K562 (cell line): ENCODE measurements at regions not wholly inside any gene's neighbourhood (a gene's known extent, or its start where the extent isn't known, plus 50 kb on each side); places are given as distances from the start of the nearest gene placed in this dataset.

Experiments
- ATAC-seq: fragments of 200-7000 bp; cut with Tn5 transposase; 3 replicates; pipeline ENCODE4 v1.9.1; 2020; ENCODE audit warnings: moderate library complexity
- BruUV-seq: library from RNA; stranded (reverse); fragments of 400-500 nt; replicated peaks from 2 replicates; lab custom pipeline; 2021; lab: Mats Ljungman, UMichigan
- CTCF ChIA-PET: fragments of 300-600 bp; formaldehyde crosslinking; extraction: SDS; loops from one replicate; lab custom pipeline; 2021; ENCODE audit warnings: low intra/inter-chr PET ratio; lab: Yijun Ruan, JAX
- POLR2A ChIA-PET: fragments of 300-600, 350-650 bp; sonication (Branson Sonifier 250); formaldehyde crosslinking; extraction: SDS; loops from one replicate; lab custom pipeline; 2021; ENCODE audit warnings: antibody characterized with exemption, inconsistent platforms; lab: Yijun Ruan, JAX
- DNase-seq, 4 experiments: peaks; one replicate each; pipeline versions ENCODE4 v3.0.0 to v3.0.0-alpha.2; 2011 to 2018; ENCODE audit warnings: low spot score in 3 of 4, mixed read lengths in 3 of 4; ENCODE audit errors: extremely low read depth in 1 of 4
- FAIRE-seq: peaks from 2 replicates; lab custom pipeline; 2011; peaks lifted over from hg19 to GRCh38; lab: Jason Lieb, UNC
- H2AFZ ChIP-seq: 2 replicates; pipeline ENCODE4 v1.6.0; 2011; ENCODE audit warnings: low read depth, low read length, control low read depth, inconsistent platforms
- H3K27ac ChIP-seq: fragments of 200-600 bp; 3 replicates; pipeline ENCODE4 v1.8.0; 2011; ENCODE audit warnings: low read depth, mild to moderate bottlenecking, control low read depth, inconsistent platforms, low read length, moderate library complexity, mixed read lengths; ENCODE audit errors: extremely low read depth
- H3K27me3 ChIP-seq, 2 experiments: fragments of 300-600 bp in 1 of 2; 2 replicates in 1 of 2; 3 replicates in 1 of 2; pipeline versions ENCODE4 v1.6.0 to v1.8.0; 2011; ENCODE audit warnings: inconsistent platforms in 2 of 2, low read length in 2 of 2, mild to moderate bottlenecking in 1 of 2, mixed read lengths in 1 of 2, moderate library complexity in 1 of 2; ENCODE audit not compliant: control insufficient read depth in 2 of 2, insufficient read depth in 2 of 2
- H3K36me3 ChIP-seq: fragments of 300-600 bp; 3 replicates; pipeline ENCODE4 v1.8.0; 2011; ENCODE audit warnings: mild to moderate bottlenecking, low read length, inconsistent platforms; ENCODE audit not compliant: control insufficient read depth, insufficient read depth
- H3K4me1 ChIP-seq, 2 experiments: fragments of 200-600 bp in 1 of 2; replicated peaks in 1 of 2; 2 replicates in 1 of 2; 3 replicates in 1 of 2; pipeline versions ENCODE4 v1.5.1 to v1.8.0; 2011; ENCODE audit warnings: inconsistent platforms in 2 of 2, low read length in 2 of 2, mild to moderate bottlenecking in 1 of 2, mixed read lengths in 1 of 2, moderate library complexity in 1 of 2; ENCODE audit not compliant: control insufficient read depth in 2 of 2, insufficient read depth in 2 of 2
- H3K4me2 ChIP-seq: 2 replicates; pipeline ENCODE4 v1.6.1; 2011; ENCODE audit warnings: low read length, control low read depth, inconsistent platforms, mixed read lengths; ENCODE audit not compliant: insufficient read depth
- H3K4me3 ChIP-seq: fragments of 200-600 bp; sonication (generic), shearing (Covaris generic); 2 replicates; pipeline ENCODE4 v1.5.1; 2016; ENCODE audit warnings: control low read depth, inconsistent platforms
- H3K79me2 ChIP-seq: fragments of 200-600 bp; 3 replicates; pipeline ENCODE4 v1.8.0; 2011; ENCODE audit warnings: low read length, inconsistent platforms; ENCODE audit not compliant: control insufficient read depth, insufficient read depth
- H3K9ac ChIP-seq, 2 experiments: 2 replicates each; pipeline versions ENCODE4 v1.6.0 to v1.6.1; 2011; ENCODE audit warnings: low read depth in 2 of 2, low read length in 2 of 2, control low read depth in 1 of 2, inconsistent platforms in 1 of 2, mild to moderate bottlenecking in 1 of 2, mixed read lengths in 1 of 2; ENCODE audit not compliant: insufficient read depth in 1 of 2
- H3K9me1 ChIP-seq: one replicate; pipeline ENCODE4 v1.6.0; 2011; ENCODE audit warnings: inconsistent platforms, mild to moderate bottlenecking, low read length, moderate library complexity; ENCODE audit not compliant: control insufficient read depth, insufficient read depth
- H3K9me3 ChIP-seq: replicated peaks from 2 replicates; pipeline ENCODE4 v1.5.1; 2011; ENCODE audit warnings: low read depth, low read length, inconsistent platforms; ENCODE audit not compliant: control insufficient read depth, insufficient read depth
- H4K20me1 ChIP-seq: replicated peaks from 2 replicates; pipeline ENCODE4 v1.6.1; 2011; ENCODE audit warnings: low read length, inconsistent platforms, mixed read lengths; ENCODE audit not compliant: control insufficient read depth, insufficient read depth
- C11orf30 ChIP-seq: fragments of 450-650 bp; IDR thresholded peaks from 2 replicates; pipeline ENCODE4 v1.6.1; 2016; ENCODE audit warnings: low read depth, mild to moderate bottlenecking
- DPF2 ChIP-seq: fragments of 450-650 bp; IDR thresholded peaks from 2 replicates; pipeline ENCODE4 v1.6.1; 2016
- FIP1L1 ChIP-seq: fragments of 200-400 bp; formaldehyde crosslinking; IDR thresholded peaks from 2 replicates; pipeline ENCODE4 v1.6.1; 2018; ENCODE audit warnings: mild to moderate bottlenecking, low read depth, low read length; ENCODE audit not compliant: poor library complexity, severe bottlenecking
- HDAC6 ChIP-seq: IDR thresholded peaks from 2 replicates; pipeline ENCODE4 v1.6.1; 2012; ENCODE audit warnings: low read depth, mild to moderate bottlenecking, control low read depth, inconsistent platforms, low read length, moderate library complexity
- MAFF ChIP-seq: IDR thresholded peaks from 2 replicates; pipeline ENCODE4 v1.6.1; 2012; ENCODE audit warnings: low read length, improper control_type of control experiment
- MAFK ChIP-seq: IDR thresholded peaks from 2 replicates; pipeline ENCODE4 v1.6.1; 2011; ENCODE audit warnings: low read length, improper control_type of control experiment
- NR1H2 ChIP-seq: sonication (generic); formaldehyde crosslinking; IDR thresholded peaks from 2 replicates; pipeline ENCODE4 v1.4.0; 2020; ENCODE audit warnings: mild to moderate bottlenecking, missing genetic modification reagents
- RAD21 ChIP-seq, 2 experiments: fragments of 250-450 bp in 1 of 2; fragments of 450-650 bp in 1 of 2; sonication (Bioruptor Pico) in 1 of 2; formaldehyde crosslinking in 1 of 2; IDR thresholded peaks in 1 of 2; conservative IDR thresholded peaks in 1 of 2; 2 replicates each; pipeline versions ENCODE4 v1.4.0 to v1.8.0; 2020 to 2022; ENCODE audit warnings: mild to moderate bottlenecking in 2 of 2, moderate library complexity in 1 of 2
- RFX5 ChIP-seq: IDR thresholded peaks from 2 replicates; pipeline ENCODE4 v1.6.1; 2011; ENCODE audit warnings: low read depth, mild to moderate bottlenecking, improper control_type of control experiment, low read length
- ZFPM2 ChIP-seq: fragments of 250-450 bp; sonication (Bioruptor Pico); IDR thresholded peaks from 2 replicates; pipeline ENCODE4 v1.5.1; 2022; ENCODE audit warnings: mild to moderate bottlenecking
- ZNF277 ChIP-seq: fragments of 250-450 bp; sonication (Bioruptor Pico); IDR thresholded peaks from 2 replicates; pipeline ENCODE4 v1.8.0; 2022; ENCODE audit warnings: inconsistent platforms, mild to moderate bottlenecking, moderate library complexity, borderline replicate concordance
- ZNF316 ChIP-seq: fragments of 450-650 bp; IDR thresholded peaks from 2 replicates; pipeline ENCODE4 v1.6.1; 2016
- ZNF395 ChIP-seq: fragments of 200-800 bp; sonication (Bioruptor generic); IDR thresholded peaks from 2 replicates; pipeline ENCODE4 v1.6.1; 2017; ENCODE audit warnings: missing genetic modification characterization, missing compliant biosample characterization
- ZNF445 ChIP-seq: fragments of 250-450 bp; sonication (Bioruptor Pico); IDR thresholded peaks from 2 replicates; pipeline ENCODE4 v1.4.0; 2020; ENCODE audit warnings: low read depth, mild to moderate bottlenecking, moderate library complexity
- ZNF561 ChIP-seq: fragments of 450-650 bp; formaldehyde crosslinking; conservative IDR thresholded peaks from 2 replicates; pipeline ENCODE4 v1.4.0; 2020; ENCODE audit warnings: mild to moderate bottlenecking, moderate library complexity
- ZNF57 ChIP-seq: fragments of 450-650 bp; formaldehyde crosslinking; IDR thresholded peaks from 2 replicates; pipeline ENCODE4 v1.4.0; 2020; ENCODE audit warnings: mild to moderate bottlenecking, moderate library complexity
- ZNF79 ChIP-seq: fragments of 250-450 bp; sonication (Bioruptor Pico); IDR thresholded peaks from 2 replicates; pipeline ENCODE4 v1.4.0; 2020; ENCODE audit warnings: low read depth, mild to moderate bottlenecking, moderate library complexity
- WGBS: fragments of 100-300 bp; shearing (Covaris generic); methylation state at CpG from one replicate; pipeline ENCODE4 v1.1.6; 2016; ENCODE audit warnings: low coverage, mixed read lengths; ENCODE audit not compliant: insufficient coverage; ENCODE audit errors: missing lambda C conversion rate; 5-methylcytosine and 5-hydroxymethylcytosine counted together
- in situ Hi-C: fragments of 300-500 bp; cut with MboI; formaldehyde crosslinking; loops from 4 replicates; pipeline ENCODE4 v1.15.0; 2018; ENCODE audit warnings: inconsistent platforms, mixed read lengths
- intact Hi-C: fragments of 100-400 bp; cut with micrococcal nuclease; formaldehyde crosslinking; loops from 2 replicates; pipeline ENCODE4 v1.14.2; 2022
- TF ChIP-seq, protein P1 (sequence below): sonication (generic); formaldehyde crosslinking; IDR thresholded peaks from 2 replicates; pipeline ENCODE4 v1.8.0; 2022; ENCODE audit warnings: mild to moderate bottlenecking, missing genetic modification reagents
- TF ChIP-seq, protein P2 (sequence below): fragments of 250-450 bp; sonication (Bioruptor Pico); IDR thresholded peaks from 2 replicates; pipeline ENCODE4 v1.8.0; 2021; ENCODE audit warnings: moderate library complexity, mild to moderate bottlenecking, inconsistent platforms
- TF ChIP-seq, protein P3 (sequence below): sonication (generic); formaldehyde crosslinking; IDR thresholded peaks from 2 replicates; pipeline ENCODE4 v1.8.0; 2022; ENCODE audit warnings: missing genetic modification reagents, mild to moderate bottlenecking, moderate library complexity, borderline replicate concordance

- DNase-seq (no peak), FAIRE-seq (no peak), ATAC-seq (no peak)
- in situ Hi-C loops, result no loop called here
- POLR2A ChIA-PET, result interaction anchor here (1.1 kb wide), 1 partner anchor 12 kb away, joined by 3 read pairs; no protein-coding TSS in a partner anchor
- Histone ChIP-seq H3K9me3 (no peaks in the 10 kb centered on the region), H3K9ac (no peak overlapping the region), H3K36me3 (no peaks in the 10 kb centered on the region), H3K4me3 (no peak overlapping the region), H3K27ac (no peak overlapping the region), H3K27me3 (no peaks in the 10 kb centered on the region), H4K20me1 (no peaks in the 10 kb centered on the region), H3K4me2 (no peak overlapping the region), H3K9me1 (no peaks in the 10 kb centered on the region), H2AFZ (no peak overlapping the region), H3K4me1 (no peaks in the 10 kb centered on the region; a peak in 1 of 5 replicates), H3K79me2 (no peaks in the 10 kb centered on the region)
- intact Hi-C loops, result no loop called here
- CTCF ChIA-PET, result no interaction called here
- 53% methylated on average over 2 of the region's 2 CpGs for WGBS
- BruUV-seq, result no TSS peak
- no peak for TF ChIP-seq ZNF79 (CRISPR knock-in tag)
- TF ChIP-seq ZFPM2, result no peak
- TF ChIP-seq C11orf30, result peak; percentile 24; the same call in 1 of the 2 replicates
- peak; percentile 58 for TF ChIP-seq ZNF316
- TF ChIP-seq ZNF445 (CRISPR knock-in tag), result no peak
- TF ChIP-seq FIP1L1, result no peak
- TF ChIP-seq RFX5, result no peak
- TF ChIP-seq ZNF57 (CRISPR knock-in tag), result no peak
- peak; percentile 38; the same call in 1 of the 2 replicates for TF ChIP-seq MAFF
- no peak for TF ChIP-seq DPF2
- TF ChIP-seq, protein P1, sequence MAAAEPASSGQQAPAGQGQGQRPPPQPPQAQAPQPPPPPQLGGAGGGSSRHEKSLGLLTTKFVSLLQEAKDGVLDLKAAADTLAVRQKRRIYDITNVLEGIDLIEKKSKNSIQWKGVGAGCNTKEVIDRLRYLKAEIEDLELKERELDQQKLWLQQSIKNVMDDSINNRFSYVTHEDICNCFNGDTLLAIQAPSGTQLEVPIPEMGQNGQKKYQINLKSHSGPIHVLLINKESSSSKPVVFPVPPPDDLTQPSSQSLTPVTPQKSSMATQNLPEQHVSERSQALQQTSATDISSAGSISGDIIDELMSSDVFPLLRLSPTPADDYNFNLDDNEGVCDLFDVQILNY, result no peak
- no peak for TF ChIP-seq RAD21 (CRISPR knock-in tag; conservative IDR thresholded peaks at IDR 0.05 in 1 of 2, IDR thresholded peaks at IDR 0.05 in 1 of 2)
- no peak for TF ChIP-seq ZNF561 (CRISPR knock-in tag)
- TF ChIP-seq MAFK, result peak; percentile 40; the same call in 1 of the 2 replicates
- TF ChIP-seq, protein P2, sequence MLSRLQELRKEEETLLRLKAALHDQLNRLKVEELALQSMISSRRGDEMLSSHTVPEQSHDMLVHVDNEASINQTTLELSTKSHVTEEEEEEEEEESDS (CRISPR knock-in tag), result no peak
- TF ChIP-seq, protein P3, sequence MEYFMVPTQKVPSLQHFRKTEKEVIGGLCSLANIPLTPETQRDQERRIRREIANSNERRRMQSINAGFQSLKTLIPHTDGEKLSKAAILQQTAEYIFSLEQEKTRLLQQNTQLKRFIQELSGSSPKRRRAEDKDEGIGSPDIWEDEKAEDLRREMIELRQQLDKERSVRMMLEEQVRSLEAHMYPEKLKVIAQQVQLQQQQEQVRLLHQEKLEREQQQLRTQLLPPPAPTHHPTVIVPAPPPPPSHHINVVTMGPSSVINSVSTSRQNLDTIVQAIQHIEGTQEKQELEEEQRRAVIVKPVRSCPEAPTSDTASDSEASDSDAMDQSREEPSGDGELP (CRISPR knock-in tag), result no peak
- no peak for TF ChIP-seq ZNF395
- TF ChIP-seq NR1H2 (CRISPR knock-in tag), result no peak
- no peak for TF ChIP-seq HDAC6
- no peak for TF ChIP-seq ZNF277
These were observed 1428.0 kb downstream of the PCDH7 start for GRCh38 chr4:32148111-32148666.
